Heart left ventricle (tissue), 13 donors: ENCODE measurements at regions not wholly inside any gene's neighbourhood (a gene's known extent, or its start where the extent isn't known, plus 50 kb on each side); places are given as distances from the start of the nearest gene placed in this dataset.

Experiments
- CTCF ChIP-seq, 12 donors: fragments of 200-600 bp; sonication (generic) in 4 of 12; IDR thresholded peaks; one replicate each; pipeline versions ENCODE4 v1.5.0 to v1.8.0; 2018 to 2022; ENCODE audit warnings: antibody characterized with exemption in 12 of 12, mild to moderate bottlenecking in 5 of 12
- POLR2A ChIP-seq, 2 donors: fragments of 450-650 bp; IDR thresholded peaks; one replicate each; pipeline ENCODE4 v1.6.1; 2017; ENCODE audit warnings: antibody characterized with exemption in 2 of 2, mild to moderate bottlenecking in 2 of 2, moderate library complexity in 2 of 2
- donor health status: ischemic (EF 13 %, LVEDD 7.1; RV severe dilation, severe dysfunction).
- donor health status: DM: no; HTN: yes; CAD: no.
- donor health status: DM: no; HTN: no; CAD: no.
- donor health status: ischemic (EF 25% LVEDD 6.9; RV normal size, moderate dysfunction).
- donor health status: ischemic (EF 25% LVEDD 5.7; RV mildly dilated, moderate dysfunction).
- donor health status: ischemic (EF 35%, LVEDD 5.7; RV mildly dilated, moderate dysfunction).
- donor health status: nonischemic (EF 11% LVEDD 7.7; RV severe dilation, severe dysfunction).
- donor health status: DM: yes; HTN: yes; CAD: no.
- donor health status: PGD.
- donor health status: ischemic (EF 29% LVEDD 5.4; RV normal size, mild dysfunction).
- donor health status: nonischemic (EF 23%, LVEDD 6.1; RV moderate dilation, normal function).

GRCh38 chr11:27896096-27896495 lies 195.8 kb upstream of the BDNF start:
- TF ChIP-seq POLR2A (IDR thresholded peaks at IDR 0.05) = no peak
- no peak for TF ChIP-seq CTCF (IDR thresholded peaks at IDR 0.05)
